Fibroblast of skin of left quadriceps (primary cell): ENCODE measurements at regions not wholly inside any gene's neighbourhood (a gene's known extent, or its start where the extent isn't known, plus 50 kb on each side); places are given as distances from the start of the nearest gene placed in this dataset.
A peak's percentile ranks its signal among the peaks of the same experiment; 100 is the strongest.

Experiments
- DNase-seq, 2 experiments: peaks; one replicate each; pipeline ENCODE4 v3.0.0-alpha.2; 2013; ENCODE audit warnings: low read depth in 2 of 2

DNA sequence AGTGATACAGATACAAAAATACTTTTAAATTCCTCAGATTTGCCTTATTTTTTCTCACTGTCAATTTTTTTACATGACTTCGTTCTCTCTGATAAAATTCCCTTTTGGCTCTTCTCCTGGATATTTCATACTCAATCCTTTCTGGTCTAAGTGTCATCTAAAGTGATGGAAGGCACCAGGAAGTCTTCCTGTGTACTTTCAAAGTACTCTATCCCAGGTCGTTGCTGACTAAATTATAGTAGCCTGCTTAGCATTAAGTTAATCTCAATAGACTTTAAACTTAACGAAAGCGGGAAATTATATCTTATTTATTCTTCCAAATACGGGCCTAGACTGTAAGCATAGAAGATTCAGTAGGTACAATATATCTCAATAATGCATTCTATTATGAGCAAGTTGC, 67.8 kb downstream of the CASP12 start:
- DNase-seq = no peak

DNA sequence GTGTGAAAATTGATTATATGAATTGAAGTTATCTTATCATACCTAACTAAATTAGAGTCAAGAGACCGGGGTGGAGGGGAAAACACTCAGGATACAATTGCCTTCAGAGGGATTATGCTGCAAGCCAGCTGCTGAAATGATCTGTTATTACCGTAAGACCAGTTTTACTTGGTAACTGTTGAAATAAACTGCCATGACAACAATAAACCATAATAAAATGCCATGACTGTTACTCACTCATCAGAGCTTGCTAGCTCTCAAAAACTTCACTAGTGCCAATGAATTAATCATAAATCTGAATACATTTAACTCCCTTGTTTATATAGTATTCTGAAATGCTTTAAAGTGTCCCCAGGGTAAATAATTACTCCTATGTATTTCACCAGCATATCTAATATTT, 68.2 kb downstream of the CASP12 start:
- peak; percentile 46 to 48 for DNase-seq

DNA sequence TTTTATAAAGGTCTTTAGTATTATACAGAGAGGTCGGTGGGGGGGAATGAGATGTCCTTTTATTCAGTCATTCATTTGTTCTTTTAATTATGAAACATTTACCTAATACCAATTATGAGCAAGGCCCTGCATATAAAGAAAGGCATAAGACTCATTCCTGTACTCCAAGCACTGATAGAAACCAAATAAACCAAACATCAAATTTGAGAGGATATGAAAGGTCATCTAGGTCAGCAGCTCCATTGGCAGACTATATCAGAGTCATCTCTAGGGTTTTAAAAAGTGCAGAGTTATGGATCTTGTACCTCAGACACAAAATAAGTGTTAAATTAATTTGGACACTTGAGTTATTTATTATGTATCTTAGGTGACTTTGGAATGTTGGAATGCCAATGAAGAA, 71.5 kb downstream of the CASP12 start:
- DNase-seq = no peak

DNA sequence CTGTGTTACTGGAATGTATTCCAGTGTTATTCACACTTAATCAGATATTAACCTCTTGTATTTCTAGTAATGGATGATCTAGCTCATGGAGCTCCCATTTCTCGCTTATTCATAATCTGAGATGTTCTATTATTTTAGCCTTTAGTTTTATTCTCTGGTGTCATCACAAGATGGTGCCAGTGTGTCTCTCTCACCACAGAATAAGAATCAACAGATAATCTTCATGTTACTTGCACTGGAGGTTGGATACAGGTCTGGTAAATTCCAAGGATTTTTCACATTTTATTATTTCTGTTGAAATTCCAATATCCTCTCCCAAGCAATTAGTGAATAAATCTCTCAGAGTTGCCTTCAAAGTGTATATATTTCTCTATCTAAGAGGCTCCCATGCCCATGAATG, 74.6 kb downstream of the CASP12 start:
- peak; percentile 17 to 20 for DNase-seq

DNA sequence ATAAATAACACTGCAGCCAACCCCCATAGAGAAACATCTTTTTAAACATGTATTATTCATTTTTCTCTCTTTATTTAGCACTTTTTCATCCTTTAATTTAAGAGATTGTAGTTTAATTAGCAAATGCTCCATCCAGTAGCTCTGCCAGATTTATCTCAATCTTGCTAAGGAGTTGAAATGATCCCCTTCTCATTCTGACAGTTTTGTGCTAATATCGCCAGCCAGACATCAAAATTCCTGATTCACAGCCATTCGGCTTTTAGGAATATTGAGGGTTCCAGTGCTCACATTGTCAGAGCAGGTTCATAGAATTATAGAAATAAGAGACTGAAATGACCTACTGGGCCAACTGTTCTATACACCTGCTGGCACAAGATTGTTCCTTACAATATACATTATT, 77.8 kb downstream of the CASP12 start:
- no peak for DNase-seq

DNA sequence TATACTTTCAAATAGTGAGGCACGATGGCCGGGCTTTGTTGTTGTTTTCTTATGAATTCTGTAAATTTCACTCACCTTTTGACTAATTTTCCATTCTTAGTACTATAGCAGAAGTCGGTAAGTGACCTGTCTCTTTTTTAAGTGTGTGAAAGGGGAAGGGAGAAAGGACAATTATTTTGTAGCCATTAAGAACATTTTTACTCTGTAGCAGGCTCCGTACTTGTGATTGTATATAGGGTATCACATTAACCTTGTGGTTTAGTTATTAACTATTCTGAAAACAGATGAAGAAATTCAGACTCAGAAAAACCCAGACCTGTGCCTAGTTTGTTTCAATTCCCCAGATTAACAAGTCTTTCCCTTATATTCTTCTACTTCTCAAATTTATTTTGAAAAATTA, 78.7 kb downstream of the CASP12 start:
- DNase-seq = no peak

DNA sequence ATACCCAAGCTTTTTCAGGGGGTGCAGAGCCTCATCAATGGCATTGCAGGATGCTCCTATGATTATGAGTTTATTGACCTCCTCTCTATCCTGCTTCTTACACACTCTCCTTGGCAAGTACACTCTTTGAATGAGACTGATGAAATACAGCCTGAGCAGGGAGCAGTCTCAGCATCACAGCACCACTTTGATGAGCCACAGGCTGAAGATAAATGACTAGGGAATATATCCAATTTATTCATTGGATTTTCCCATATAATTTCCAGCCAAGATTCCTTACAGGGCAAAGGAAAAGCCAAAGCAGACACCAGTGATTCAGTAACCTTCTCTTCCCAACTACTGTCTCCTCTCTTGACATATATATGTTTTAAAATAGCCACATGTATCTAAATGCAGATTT, 79.2 kb downstream of the CASP12 start:
- no peak for DNase-seq

DNA sequence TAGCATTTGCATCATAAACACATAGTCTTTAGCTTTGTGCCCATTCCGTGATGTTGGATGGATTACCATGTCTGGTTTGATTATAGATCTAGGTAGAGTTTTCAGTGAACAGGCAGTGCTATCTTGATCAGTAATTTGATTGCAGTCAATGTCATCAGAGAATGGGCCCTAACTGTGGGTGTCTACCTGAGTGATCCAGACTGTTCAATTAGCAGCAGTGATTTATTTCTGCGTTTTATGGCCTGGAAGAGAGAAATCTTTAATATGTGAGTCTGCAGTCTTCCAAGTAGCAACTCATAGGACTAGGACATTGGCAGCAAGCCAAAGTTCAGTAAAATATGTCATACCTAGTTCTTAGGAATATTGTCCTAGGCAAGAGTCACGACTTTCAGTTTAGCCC, 80.3 kb downstream of the CASP12 start:
- DNase-seq = no peak

DNA sequence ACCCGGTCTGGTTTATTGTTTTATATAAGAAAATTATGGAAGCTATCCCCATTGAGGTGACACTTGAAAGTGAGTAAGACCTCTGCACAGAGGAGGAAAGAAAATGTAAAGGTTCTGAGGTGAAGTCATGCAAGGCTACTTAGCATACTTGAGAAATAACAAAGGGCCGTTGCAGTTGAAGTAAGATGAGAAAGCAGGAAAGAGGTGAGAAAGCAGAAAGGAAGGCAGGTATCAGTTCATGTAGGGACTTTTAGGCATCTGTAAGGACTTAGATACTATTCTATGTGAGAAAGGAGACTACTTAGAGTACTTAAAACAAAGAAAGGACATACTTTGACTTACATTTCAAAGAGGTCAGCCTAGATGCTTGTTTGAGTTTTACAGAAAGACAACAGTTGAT, 84.7 kb downstream of the CASP12 start:
- DNase-seq = no peak

DNA sequence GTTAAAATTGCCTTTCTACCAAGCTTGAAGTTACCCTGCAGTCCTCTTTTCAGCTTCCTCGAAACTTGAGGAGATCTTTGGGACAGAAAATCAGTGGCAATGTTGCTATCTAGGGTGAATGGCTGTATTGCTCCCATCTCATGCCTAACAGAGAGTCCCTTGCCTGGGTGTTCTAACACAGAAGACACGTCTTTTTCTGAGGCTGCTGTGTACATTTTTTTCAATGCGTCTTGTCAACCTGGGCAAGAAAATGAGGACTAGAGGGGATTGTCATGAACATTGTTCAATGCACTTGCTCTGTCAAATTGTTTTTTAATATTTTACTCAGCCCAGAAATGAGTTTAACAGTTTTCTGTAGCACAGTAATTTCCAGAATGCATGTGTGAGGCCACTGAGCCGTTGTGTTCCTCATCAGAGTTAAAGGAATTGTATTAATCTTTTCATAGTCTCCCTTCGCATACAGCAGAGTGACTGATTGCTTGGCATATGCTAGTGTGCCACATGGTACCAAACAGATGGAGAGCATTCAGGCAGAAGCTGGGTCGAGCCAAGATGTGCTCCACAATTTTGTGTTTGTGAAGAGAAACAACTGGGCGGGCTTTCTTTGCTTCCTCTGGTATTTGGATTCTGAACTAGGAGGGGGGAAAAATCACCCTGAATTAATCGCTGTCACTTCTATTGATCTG, 86.0 kb downstream of the CASP12 start:
- no peak for DNase-seq

DNA sequence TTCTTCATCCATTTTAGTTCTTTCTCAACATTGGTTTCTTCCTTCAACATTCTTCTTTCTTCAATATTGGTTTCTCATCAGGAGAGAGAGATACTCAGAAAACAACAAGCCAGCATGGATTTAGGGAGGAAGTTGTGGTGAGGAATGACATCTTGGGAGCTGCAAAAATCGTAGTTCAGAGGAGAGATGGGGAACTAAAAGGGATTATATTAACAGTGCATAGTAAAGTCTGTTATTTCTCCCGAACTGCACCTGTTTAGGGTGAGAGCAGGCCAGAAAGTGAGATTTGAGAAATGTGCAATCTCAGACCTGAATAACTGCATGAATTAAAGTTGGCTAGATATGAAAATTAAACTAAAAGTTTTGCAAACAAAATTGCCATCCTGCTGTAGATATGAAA, 94.5 kb downstream of the CASP12 start:
- no peak for DNase-seq

DNA sequence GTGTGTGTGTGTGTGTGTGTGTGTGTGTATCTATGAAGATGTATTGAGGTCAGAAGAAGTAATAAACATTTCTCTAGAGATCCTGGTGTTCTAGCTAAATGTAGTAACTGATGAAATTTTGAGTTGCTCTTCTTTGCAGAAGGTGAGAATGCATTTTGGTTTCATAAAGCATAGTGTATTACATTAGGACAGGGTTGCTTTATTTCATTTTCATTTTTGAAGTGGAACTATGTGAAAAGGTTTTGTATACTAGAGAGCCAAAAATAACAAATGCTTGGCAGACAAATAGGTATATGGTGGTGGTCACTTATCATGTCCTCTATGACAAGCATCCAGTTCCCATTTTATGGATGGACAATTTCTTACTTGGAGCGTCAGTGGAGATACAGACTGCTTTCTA, 99.0 kb downstream of the CASP12 start:
- DNase-seq = no peak

DNA sequence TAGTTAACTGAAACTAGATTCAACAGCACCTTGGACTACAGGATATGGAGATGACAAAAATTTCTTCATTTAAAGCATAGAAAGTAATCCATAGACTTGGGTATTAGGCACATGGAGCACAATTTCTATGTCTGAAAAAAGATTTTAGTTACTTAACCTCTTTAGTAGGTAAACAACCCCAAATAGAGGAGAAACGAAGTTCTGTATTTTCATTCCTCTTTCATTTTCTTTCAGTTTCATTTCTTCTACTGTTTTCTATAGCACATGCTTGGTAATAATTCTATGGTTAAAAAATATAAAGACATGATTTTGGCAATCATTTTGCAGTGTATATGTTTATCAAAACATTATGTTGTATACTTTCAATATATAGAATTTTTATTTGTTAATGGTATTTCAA, 99.5 kb downstream of the CASP12 start:
- no peak for DNase-seq

DNA sequence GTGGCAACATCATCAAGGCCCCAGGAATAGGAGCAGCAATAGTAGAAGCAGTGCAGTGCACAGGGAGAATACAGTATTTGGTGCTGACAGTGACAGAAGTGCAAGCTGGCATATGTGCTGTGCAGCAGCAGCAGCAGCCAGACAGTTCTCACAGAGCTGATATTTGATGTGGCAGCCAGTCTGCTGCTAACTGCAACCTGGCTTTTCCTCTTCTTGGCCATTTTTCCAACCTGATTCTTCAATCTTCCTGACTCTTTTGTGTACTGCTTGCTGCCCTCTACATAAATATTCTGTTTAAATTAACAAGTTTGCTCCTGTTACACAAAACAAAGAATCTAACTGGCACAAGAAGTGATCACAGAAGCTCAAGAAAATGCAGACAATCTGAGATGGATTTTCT, 102.0 kb downstream of the CASP12 start:
- DNase-seq = no peak

DNA sequence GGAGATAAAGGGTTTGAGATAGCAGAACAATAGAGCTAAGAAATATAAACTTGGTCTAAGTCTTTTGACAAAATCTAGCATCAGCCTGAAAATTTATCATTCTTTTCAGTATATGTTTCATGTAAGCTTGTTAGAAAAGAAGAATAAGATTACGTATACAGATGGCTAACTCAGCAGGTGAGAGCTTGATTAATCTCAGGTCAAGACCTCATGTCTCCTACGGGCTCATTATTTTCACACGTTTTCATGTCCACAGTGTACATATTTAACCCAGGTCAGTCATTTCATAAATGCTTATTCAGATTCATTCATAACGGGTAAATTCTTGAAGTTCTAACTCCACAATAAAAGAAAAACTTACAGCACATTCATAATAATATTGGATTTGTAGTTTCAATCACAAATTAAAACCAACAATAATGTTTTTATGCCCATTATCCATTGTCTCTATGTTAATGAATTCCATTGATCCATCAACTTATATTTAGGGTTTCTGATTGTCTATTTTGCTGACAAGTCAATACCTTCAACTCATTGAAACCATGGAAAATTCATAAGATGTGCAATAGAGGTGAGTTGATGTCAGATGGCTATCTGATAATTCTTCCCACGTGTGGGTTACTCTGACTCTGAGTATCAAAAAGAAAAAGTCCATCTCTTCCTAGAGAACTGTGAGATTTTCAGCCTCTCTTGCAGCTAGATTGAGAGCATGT, 102.6 kb downstream of the CASP12 start:
- DNase-seq = no peak

DNA sequence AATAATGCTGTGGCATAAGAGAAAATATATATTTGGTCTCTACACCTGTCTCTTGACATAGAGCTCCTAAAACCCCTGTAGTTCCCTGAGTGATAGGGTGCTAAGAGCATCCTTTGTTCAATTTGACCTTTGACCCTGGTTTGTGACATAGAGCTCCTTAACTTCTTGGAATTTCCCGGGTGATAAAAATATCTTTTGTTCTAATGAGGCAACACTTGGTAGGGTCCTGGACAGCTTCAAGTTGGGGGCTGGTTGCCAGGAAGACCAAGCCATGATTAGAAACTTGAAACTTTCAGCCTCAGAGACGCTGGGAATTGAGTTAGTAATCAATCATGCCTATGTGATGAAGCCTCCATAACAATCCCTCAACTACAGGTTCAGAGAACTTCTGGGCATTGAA, 105.4 kb downstream of the CASP12 start:
- DNase-seq = no peak

DNA sequence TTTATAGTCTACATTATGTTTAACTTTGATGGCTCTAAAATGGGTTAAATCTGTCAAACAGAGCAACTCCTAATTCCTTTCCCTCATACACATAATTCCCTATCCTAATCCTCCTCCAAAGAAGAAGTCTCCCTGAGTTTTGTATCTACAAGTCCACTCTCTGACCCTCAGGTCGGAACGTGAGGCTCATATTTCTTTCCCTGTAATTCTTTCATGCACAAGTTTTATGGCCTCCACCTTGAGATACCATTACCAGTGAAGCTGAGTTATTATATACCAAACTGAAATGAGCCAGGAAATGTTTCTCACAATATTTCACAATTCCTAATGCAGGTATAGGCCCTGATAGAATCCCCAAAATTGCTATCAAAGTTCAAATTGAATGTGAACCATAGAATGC, 106.4 kb downstream of the CASP12 start:
- DNase-seq = no peak

DNA sequence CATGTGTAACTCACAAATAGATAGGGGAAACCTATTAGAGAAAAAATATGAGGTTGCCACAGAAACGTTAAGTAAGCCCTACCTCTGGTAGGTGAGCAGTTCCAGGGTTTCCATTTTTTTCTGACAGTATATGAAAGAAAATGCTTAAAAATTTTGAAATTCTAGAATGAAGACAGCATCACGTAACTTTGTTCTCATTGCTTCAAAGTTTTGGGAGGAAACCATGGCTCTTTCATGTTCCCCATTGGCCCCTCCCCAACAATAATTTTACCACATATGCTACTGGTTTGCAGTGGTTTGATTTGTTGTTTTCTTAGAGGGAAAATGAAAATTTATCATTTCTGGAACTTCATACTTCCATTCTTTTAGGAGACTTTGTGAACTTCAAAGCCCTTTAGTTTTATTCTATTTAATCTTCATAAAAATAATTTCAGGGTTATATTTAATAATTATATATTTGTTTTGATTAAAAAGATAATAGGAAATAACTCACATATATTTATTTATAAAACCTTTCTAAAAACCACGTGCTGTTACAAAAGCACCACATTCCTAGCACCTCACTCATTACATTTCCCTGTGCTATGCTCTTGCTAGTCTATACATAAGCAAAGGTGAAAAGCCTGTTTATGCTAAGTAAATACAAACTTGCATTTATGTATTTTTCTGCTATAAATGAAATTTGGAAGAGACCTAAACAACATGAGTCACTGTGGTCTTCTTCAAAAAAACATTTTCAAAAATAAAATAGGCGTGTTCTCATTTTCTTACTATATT, 113.4 kb downstream of the CASP12 start:
- DNase-seq = no peak

DNA sequence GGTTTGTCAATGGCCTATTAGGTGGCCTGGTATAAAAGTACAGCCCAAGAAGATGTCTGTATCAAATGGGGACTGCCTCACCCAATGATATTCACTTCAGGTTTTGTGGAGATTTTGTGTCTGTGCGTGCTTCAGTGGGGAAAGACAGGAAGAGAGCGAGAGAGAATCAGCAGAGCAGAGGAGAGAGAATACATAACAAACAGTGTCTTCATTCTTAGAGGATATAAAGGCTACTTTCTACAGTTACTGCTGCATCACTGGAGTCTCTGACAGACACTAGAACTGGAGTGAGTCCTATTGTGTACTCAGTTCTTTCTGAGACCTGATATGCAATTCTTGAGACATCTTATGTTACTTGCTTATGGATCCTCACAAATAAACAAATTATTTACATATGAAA, 115.0 kb downstream of the CASP12 start:
- DNase-seq = no peak

DNA sequence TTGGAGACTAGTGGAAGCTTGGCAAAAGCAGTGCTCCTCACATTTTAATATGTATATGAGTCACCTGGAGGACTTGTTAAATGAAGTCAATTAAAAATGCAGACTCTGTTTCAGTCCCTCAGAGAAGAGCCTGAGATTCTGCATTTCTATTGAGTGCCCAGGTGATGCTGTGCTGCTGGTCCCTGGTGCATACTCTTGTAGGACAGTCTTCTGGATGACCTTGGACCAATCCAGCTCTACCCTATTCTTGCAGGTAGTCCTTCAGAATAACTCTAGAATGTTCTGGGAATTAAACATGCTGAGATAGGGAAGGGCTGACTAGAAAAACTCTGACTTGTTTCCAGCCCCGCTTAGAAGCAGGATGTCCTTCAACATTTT, 115.9 kb downstream of the CASP12 start:
- DNase-seq = no peak

DNA sequence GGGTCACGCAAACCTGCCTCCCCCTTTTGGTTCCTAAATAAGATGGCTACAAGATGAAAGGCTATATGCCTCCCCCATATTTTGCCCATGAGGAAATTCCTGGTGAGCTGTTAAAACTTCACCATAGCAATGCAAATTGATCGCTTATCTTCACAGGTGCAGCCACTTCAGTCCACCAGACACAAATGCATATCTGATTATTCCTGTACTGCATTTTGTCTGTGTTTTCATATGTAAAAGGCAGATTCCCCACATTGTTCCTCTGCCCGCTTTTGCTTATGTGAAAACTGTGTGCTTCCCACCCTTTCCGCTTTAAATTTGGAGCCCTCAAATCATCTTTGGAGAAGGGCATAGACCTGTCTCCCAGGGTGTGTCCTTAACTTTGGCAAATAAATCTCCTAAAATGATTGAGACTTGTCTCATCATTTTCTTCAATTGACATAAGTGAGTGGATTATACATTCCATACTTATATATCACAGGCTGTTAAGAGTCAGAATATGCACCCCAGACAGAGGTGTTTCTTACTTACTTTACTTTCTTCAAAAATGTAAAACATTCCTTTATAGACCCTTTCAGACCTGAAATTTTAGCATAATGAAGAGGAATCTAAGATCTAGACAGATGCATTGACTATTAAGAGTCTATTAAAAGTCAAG, 116.4 kb downstream of the CASP12 start:
- no peak for DNase-seq

DNA sequence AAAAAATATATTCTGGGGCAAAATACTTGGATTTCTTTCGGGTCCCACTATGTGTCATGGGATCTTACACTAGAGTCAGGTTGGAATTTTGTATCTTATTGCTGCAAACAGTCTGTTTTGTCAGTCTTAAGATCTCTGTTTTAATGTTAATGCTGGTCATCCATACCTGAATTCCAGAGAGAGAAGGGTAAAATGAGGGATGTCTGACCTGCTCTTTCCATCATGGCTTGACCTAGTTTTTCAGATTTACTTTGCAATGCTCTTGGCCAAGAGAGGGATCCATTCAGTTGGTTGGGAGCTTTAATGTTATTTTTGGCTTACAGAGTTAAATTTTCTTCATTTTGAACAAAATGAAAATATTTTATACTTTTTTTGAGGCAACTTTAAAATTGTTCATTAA, 117.2 kb downstream of the CASP12 start:
- DNase-seq = no peak
